ENCODE measurements at regions not wholly inside any gene's neighbourhood (a gene's known extent, or its start where the extent isn't known, plus 50 kb on each side); places are given as distances from the start of the nearest gene placed in this dataset.

- Histone ChIP-seq H3K9ac (ENCODE audit: low read length) (no peak overlapping the region), H2AFZ (ENCODE audit: low read length) (no peak overlapping the region), H3K27ac (ENCODE audit: low read depth, low read length, poor library complexity, severe bottlenecking) (no peak overlapping the region), H3F3A (ENCODE audit: insufficient read depth, low read length) (no peaks in the 10 kb centered on the region), H3K36me3 (ENCODE audit: insufficient read depth, low read length) (no peaks in the 10 kb centered on the region), H3K4me1 (ENCODE audit: insufficient read depth, low read length, severe bottlenecking) (no peaks in the 10 kb centered on the region), H3K27me3 (ENCODE audit: insufficient read depth, low read length) (no peaks in the 10 kb centered on the region), H3K4me3 (ENCODE audit: low read depth, low read length, poor library complexity, severe bottlenecking) (no peak overlapping the region), H3K9me3 (ENCODE audit: low read length) (no peaks in the 10 kb centered on the region), H3K79me2 (ENCODE audit: insufficient read depth, low read length) (no peaks in the 10 kb centered on the region), H4K20me1 (ENCODE audit: insufficient read depth, low read length) (no peaks in the 10 kb centered on the region), H3K4me2 (ENCODE audit: low read length) (no peak overlapping the region), H3K9me2 (ENCODE audit: low read depth, low read length) (no peaks in the 10 kb centered on the region)
- TF ChIP-seq EZH2 (IDR thresholded peaks at IDR 0.05; ENCODE audit: borderline replicate concordance, low read length): no peak
- no peak for TF ChIP-seq CTCF (IDR thresholded peaks at IDR 0.05; ENCODE audit: low read length)
These were observed 119.5 kb upstream of the EPHA4 start for GRCh38 chr2:221691571-221691970.

- H4K20me1 ChIP-seq (ENCODE audit: insufficient read depth, low read length): no peaks in the 10 kb centered on the region
- H3K9ac ChIP-seq (ENCODE audit: low read length): no peak overlapping the region
- no peaks in the 10 kb centered on the region for H3K9me2 ChIP-seq (ENCODE audit: low read depth, low read length)
- no peaks in the 10 kb centered on the region for H3K79me2 ChIP-seq (ENCODE audit: insufficient read depth, low read length)
- no peak for TF ChIP-seq CTCF (IDR thresholded peaks at IDR 0.05; ENCODE audit: low read length)
- no peak for TF ChIP-seq EZH2 (IDR thresholded peaks at IDR 0.05; ENCODE audit: borderline replicate concordance, low read length)
- no peaks in the 10 kb centered on the region for H3K9me3 ChIP-seq (ENCODE audit: low read length)
- no peaks in the 10 kb centered on the region for H3K4me1 ChIP-seq (ENCODE audit: insufficient read depth, low read length, severe bottlenecking)
- H3K4me2 ChIP-seq (ENCODE audit: low read length): no peak overlapping the region
- H3K36me3 ChIP-seq (ENCODE audit: insufficient read depth, low read length): no peaks in the 10 kb centered on the region
- no peak overlapping the region for H2AFZ ChIP-seq (ENCODE audit: low read length)
- no peak overlapping the region for H3K4me3 ChIP-seq (ENCODE audit: low read depth, low read length, poor library complexity, severe bottlenecking)
- no peaks in the 10 kb centered on the region for H3F3A ChIP-seq (ENCODE audit: insufficient read depth, low read length)
- H3K27me3 ChIP-seq (ENCODE audit: insufficient read depth, low read length): no peaks in the 10 kb centered on the region
- no peak overlapping the region for H3K27ac ChIP-seq (ENCODE audit: low read depth, low read length, poor library complexity, severe bottlenecking)
These were observed 117.0 kb upstream of the EPHA4 start for GRCh38 chr2:221689140-221689539.

- no peaks in the 10 kb centered on the region for H3K79me2 ChIP-seq (ENCODE audit: insufficient read depth, low read length)
- H3F3A ChIP-seq (ENCODE audit: insufficient read depth, low read length): no peaks in the 10 kb centered on the region
- no peaks in the 10 kb centered on the region for H3K27me3 ChIP-seq (ENCODE audit: insufficient read depth, low read length)
- H3K9ac ChIP-seq (ENCODE audit: low read length): no peak overlapping the region
- H3K9me2 ChIP-seq (ENCODE audit: low read depth, low read length): no peaks in the 10 kb centered on the region
- no peak overlapping the region for H3K4me3 ChIP-seq (ENCODE audit: low read depth, low read length, poor library complexity, severe bottlenecking)
- no peak overlapping the region for H3K27ac ChIP-seq (ENCODE audit: low read depth, low read length, poor library complexity, severe bottlenecking)
- no peak for TF ChIP-seq EZH2 (IDR thresholded peaks at IDR 0.05; ENCODE audit: borderline replicate concordance, low read length)
- no peak for TF ChIP-seq CTCF (IDR thresholded peaks at IDR 0.05; ENCODE audit: low read length)
- H3K36me3 ChIP-seq (ENCODE audit: insufficient read depth, low read length): no peaks in the 10 kb centered on the region
- H3K4me1 ChIP-seq (ENCODE audit: insufficient read depth, low read length, severe bottlenecking): no peaks in the 10 kb centered on the region
- no peaks in the 10 kb centered on the region for H4K20me1 ChIP-seq (ENCODE audit: insufficient read depth, low read length)
- H2AFZ ChIP-seq (ENCODE audit: low read length): no peak overlapping the region
- H3K9me3 ChIP-seq (ENCODE audit: low read length): no peaks in the 10 kb centered on the region
- H3K4me2 ChIP-seq (ENCODE audit: low read length): no peak overlapping the region
These were observed 108.4 kb upstream of the EPHA4 start for GRCh38 chr2:221680548-221680947.
